Keratinocyte (primary cell): ENCODE measurements at regions not wholly inside any gene's neighbourhood (a gene's known extent, or its start where the extent isn't known, plus 50 kb on each side); places are given as distances from the start of the nearest gene placed in this dataset.

Source experiments
- DNase-seq: peaks from one replicate; pipeline ENCODE4 v3.0.0-alpha.2; 2011; ENCODE audit warnings: low read depth, missing footprints, low spot score
- FAIRE-seq: peaks from 2 replicates; lab custom pipeline; 2011; peaks lifted over from hg19 to GRCh38; lab: Jason Lieb, UNC
- H2AFZ ChIP-seq: 2 replicates; pipeline ENCODE4 v1.6.0; 2012; ENCODE audit warnings: low read length, control low read depth, inconsistent platforms; ENCODE audit not compliant: control insufficient read depth
- H3K27ac ChIP-seq: 2 replicates; pipeline ENCODE4 v1.5.1; 2011; ENCODE audit warnings: low read length; ENCODE audit not compliant: control insufficient read depth, insufficient read depth
- H3K27me3 ChIP-seq: 3 replicates; pipeline ENCODE4 v1.6.0; 2011; ENCODE audit warnings: low read length; ENCODE audit not compliant: control insufficient read depth, insufficient read depth; ENCODE audit errors: extremely low read depth
- H3K36me3 ChIP-seq, 2 experiments: 2 replicates in 1 of 2; 3 replicates in 1 of 2; pipeline ENCODE4 v1.5.1; 2011; ENCODE audit warnings: low read length in 2 of 2, mild to moderate bottlenecking in 1 of 2; ENCODE audit not compliant: control insufficient read depth in 2 of 2, insufficient read depth in 2 of 2; ENCODE audit errors: extremely low read depth in 1 of 2
- H3K4me1 ChIP-seq: 3 replicates; pipeline ENCODE4 v1.5.1; 2011; ENCODE audit warnings: low read length; ENCODE audit not compliant: control insufficient read depth, insufficient read depth; ENCODE audit errors: extremely low read depth
- H3K4me2 ChIP-seq: 3 replicates; pipeline ENCODE4 v1.6.0; 2011; ENCODE audit warnings: low read depth, low read length; ENCODE audit not compliant: control insufficient read depth, insufficient read depth; ENCODE audit errors: extremely low read depth
- H3K4me3 ChIP-seq, 3 experiments: fragments of 200-600 bp in 1 of 3; sonication (generic) in 1 of 3; 2 replicates in 2 of 3; 3 replicates in 1 of 3; pipeline ENCODE4 v1.5.1; 2011 to 2016; ENCODE audit warnings: low read length in 3 of 3, mild to moderate bottlenecking in 3 of 3, control low read depth in 2 of 3, inconsistent platforms in 1 of 3, low read depth in 1 of 3, mixed read lengths in 1 of 3, mixed run types in 1 of 3, moderate library complexity in 1 of 3; ENCODE audit not compliant: control insufficient read depth in 2 of 3, insufficient read depth in 2 of 3; ENCODE audit errors: extremely low read depth in 1 of 3
- H3K79me2 ChIP-seq: 2 replicates; pipeline ENCODE4 v1.6.0; 2012; ENCODE audit warnings: low read length; ENCODE audit not compliant: control insufficient read depth, insufficient read depth
- H3K9ac ChIP-seq: 3 replicates; pipeline ENCODE4 v1.6.0; 2011; ENCODE audit warnings: low read length; ENCODE audit not compliant: control insufficient read depth, insufficient read depth; ENCODE audit errors: extremely low read depth
- H3K9me1 ChIP-seq: 3 replicates; pipeline ENCODE4 v1.6.0; 2011; ENCODE audit warnings: low read length; ENCODE audit not compliant: control insufficient read depth, insufficient read depth; ENCODE audit errors: extremely low read depth
- H3K9me3 ChIP-seq: 2 replicates; pipeline ENCODE4 v1.5.1; 2012; ENCODE audit warnings: low read depth, low read length; ENCODE audit not compliant: control insufficient read depth
- H4K20me1 ChIP-seq: 3 replicates; pipeline ENCODE4 v1.6.0; 2011; ENCODE audit warnings: low read length; ENCODE audit not compliant: control insufficient read depth, insufficient read depth; ENCODE audit errors: extremely low read depth
- CTCF ChIP-seq, 3 experiments: IDR thresholded peaks in 1 of 3; conservative IDR thresholded peaks in 1 of 3; optimal IDR thresholded peaks in 1 of 3; 2 replicates in 2 of 3; 3 replicates in 1 of 3; pipeline versions ENCODE3 to v1.5.1; 2011; ENCODE audit warnings: low read length in 3 of 3, mild to moderate bottlenecking in 3 of 3, moderate library complexity in 2 of 3, control low read depth in 1 of 3, inconsistent platforms in 1 of 3; ENCODE audit not compliant: insufficient read depth in 2 of 3; ENCODE audit errors: extremely low read depth in 1 of 3
- EZH2 ChIP-seq: IDR thresholded peaks from one replicate; pipeline ENCODE4 v1.6.1; 2012; ENCODE audit warnings: inconsistent platforms, mild to moderate bottlenecking, low read length, moderate library complexity
- dilution Hi-C: fragments of 300-500 bp; cut with MboI; formaldehyde crosslinking; loops from one replicate; pipeline ENCODE4 v1.7.0; 2020; ENCODE audit warnings: low sequenced_read_pairs; ENCODE audit not compliant: extremely low pct_ligation_motif_present

- Histone ChIP-seq H3K4me2 (no peak overlapping the region), H2AFZ (no peak overlapping the region), H3K4me1 (peaks cover 13% of the 10 kb centered on the region), H3K27ac (no peak overlapping the region), H3K9ac (no peak overlapping the region), H3K36me3 (no peaks in the 10 kb centered on the region), H3K79me2 (no peaks in the 10 kb centered on the region), H3K4me3 (no peak overlapping the region), H3K9me3 (peaks cover 4% of the 10 kb centered on the region), H3K9me1 (no peaks in the 10 kb centered on the region), H3K27me3 (no peaks in the 10 kb centered on the region), H4K20me1 (no peaks in the 10 kb centered on the region)
- dilution Hi-C loops, result no loop called here
- FAIRE-seq (no peak), DNase-seq (no peak)
- TF ChIP-seq EZH2, result no peak
- TF ChIP-seq CTCF (optimal IDR thresholded peaks at IDR 0.05 in 1 of 3, IDR thresholded peaks at IDR 0.05 in 1 of 3, conservative IDR thresholded peaks at IDR 0.05 in 1 of 3; ENCODE audit: extremely low read depth in 1 of 3, insufficient read depth in 2 of 3, low read length in 3 of 3), result no peak
Measured at GRCh38 chr1:209262631-209263030, 320.9 kb upstream of the CAMK1G start.

- TF ChIP-seq EZH2 (no peak), CTCF (optimal IDR thresholded peaks at IDR 0.05 in 1 of 3, IDR thresholded peaks at IDR 0.05 in 1 of 3, conservative IDR thresholded peaks at IDR 0.05 in 1 of 3; ENCODE audit: extremely low read depth in 1 of 3, insufficient read depth in 2 of 3, low read length in 3 of 3) (no peak)
- Histone ChIP-seq H3K27ac (no peak overlapping the region), H3K4me1 (peaks cover 13% of the 10 kb centered on the region), H3K9me1 (no peaks in the 10 kb centered on the region), H3K36me3 (no peaks in the 10 kb centered on the region), H4K20me1 (no peaks in the 10 kb centered on the region), H3K4me2 (no peak overlapping the region), H3K79me2 (no peaks in the 10 kb centered on the region), H3K9ac (no peak overlapping the region), H2AFZ (no peak overlapping the region), H3K9me3 (no peaks in the 10 kb centered on the region), H3K4me3 (no peak overlapping the region), H3K27me3 (no peaks in the 10 kb centered on the region)
- dilution Hi-C loops, result no loop called here
- FAIRE-seq (no peak), DNase-seq (no peak)
Measured at GRCh38 chr1:209265301-209265700, 318.2 kb upstream of the CAMK1G start.
